ENCODE measurements at regions not wholly inside any gene's neighbourhood (a gene's known extent, or its start where the extent isn't known, plus 50 kb on each side); places are given as distances from the start of the nearest gene placed in this dataset.

DNA sequence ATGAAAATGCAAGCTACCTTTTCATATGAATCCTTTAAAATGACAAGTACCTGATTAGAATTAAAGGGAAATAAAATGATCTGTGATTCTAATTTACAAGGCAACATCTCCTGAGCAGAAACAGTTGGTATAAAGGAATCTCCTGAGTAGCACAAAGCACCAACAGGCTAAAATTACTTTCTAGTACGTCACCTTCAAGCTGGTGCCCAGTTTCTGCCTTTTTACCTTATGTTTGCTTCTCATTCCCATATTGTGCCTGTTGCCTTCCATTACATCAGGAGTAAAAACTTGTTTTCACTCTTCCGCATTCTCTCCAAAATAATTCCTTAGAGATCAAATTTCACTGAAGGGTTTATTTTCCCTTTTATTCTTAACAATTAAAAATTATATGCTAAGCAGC is 587.1 kb upstream of the KCND2 start:
- intact Hi-C loops (cut with DNase I; ENCODE audit: low total_unique reads) (no loop called here), in situ Hi-C loops (cut with MboI; ENCODE audit: low sequenced_read_pairs in 4 of 4) (no loop called here)
- no peak overlapping the region for H3K27ac ChIP-seq
- no peak overlapping the region for H3K4me3 ChIP-seq
- no peaks in the 10 kb centered on the region for H3K36me3 ChIP-seq
- ATAC-seq (no peak), DNase-seq (no peak)
- H3K27me3 ChIP-seq = no peaks in the 10 kb centered on the region
- TF ChIP-seq POLR2A (IDR thresholded peaks at IDR 0.05) = no peak
- TF ChIP-seq, protein P1, sequence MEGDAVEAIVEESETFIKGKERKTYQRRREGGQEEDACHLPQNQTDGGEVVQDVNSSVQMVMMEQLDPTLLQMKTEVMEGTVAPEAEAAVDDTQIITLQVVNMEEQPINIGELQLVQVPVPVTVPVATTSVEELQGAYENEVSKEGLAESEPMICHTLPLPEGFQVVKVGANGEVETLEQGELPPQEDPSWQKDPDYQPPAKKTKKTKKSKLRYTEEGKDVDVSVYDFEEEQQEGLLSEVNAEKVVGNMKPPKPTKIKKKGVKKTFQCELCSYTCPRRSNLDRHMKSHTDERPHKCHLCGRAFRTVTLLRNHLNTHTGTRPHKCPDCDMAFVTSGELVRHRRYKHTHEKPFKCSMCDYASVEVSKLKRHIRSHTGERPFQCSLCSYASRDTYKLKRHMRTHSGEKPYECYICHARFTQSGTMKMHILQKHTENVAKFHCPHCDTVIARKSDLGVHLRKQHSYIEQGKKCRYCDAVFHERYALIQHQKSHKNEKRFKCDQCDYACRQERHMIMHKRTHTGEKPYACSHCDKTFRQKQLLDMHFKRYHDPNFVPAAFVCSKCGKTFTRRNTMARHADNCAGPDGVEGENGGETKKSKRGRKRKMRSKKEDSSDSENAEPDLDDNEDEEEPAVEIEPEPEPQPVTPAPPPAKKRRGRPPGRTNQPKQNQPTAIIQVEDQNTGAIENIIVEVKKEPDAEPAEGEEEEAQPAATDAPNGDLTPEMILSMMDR (IDR thresholded peaks at IDR 0.05 in 4 of 5, conservative IDR thresholded peaks at IDR 0.05 in 1 of 5) = no peak
- H3K4me1 ChIP-seq = no peaks in the 10 kb centered on the region
- no peaks in the 10 kb centered on the region for H3K9me3 ChIP-seq

DNA sequence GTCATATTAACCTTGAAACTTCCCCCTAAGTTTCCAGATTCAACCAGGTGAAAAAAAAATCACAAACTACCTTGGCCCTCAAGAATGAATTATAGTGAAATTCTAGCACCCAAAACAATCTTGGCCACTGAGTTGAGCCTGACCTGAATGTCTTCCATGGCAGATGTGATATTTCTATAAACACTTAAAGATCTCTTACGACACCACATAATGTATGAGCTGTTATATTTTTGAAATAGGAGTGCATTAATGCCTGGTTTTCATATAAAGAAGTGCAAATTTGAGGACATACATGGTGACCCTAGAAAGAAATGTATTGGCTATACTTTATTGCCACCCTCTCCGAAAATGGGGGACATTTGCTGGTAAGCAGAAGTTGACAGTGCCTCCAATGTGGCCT is 584.1 kb upstream of the KCND2 start:
- H3K36me3 ChIP-seq = no peaks in the 10 kb centered on the region
- in situ Hi-C loops (cut with MboI; ENCODE audit: low sequenced_read_pairs in 4 of 4) (no loop called here), intact Hi-C loops (cut with DNase I; ENCODE audit: low total_unique reads) (no loop called here)
- H3K4me3 ChIP-seq = no peak overlapping the region
- no peaks in the 10 kb centered on the region for H3K4me1 ChIP-seq
- H3K27me3 ChIP-seq = no peaks in the 10 kb centered on the region
- ATAC-seq (no peak), DNase-seq (no peak)
- H3K27ac ChIP-seq = no peak overlapping the region
- TF ChIP-seq, protein P1 (IDR thresholded peaks at IDR 0.05 in 4 of 5, conservative IDR thresholded peaks at IDR 0.05 in 1 of 5) = no peak
- no peaks in the 10 kb centered on the region for H3K9me3 ChIP-seq

DNA sequence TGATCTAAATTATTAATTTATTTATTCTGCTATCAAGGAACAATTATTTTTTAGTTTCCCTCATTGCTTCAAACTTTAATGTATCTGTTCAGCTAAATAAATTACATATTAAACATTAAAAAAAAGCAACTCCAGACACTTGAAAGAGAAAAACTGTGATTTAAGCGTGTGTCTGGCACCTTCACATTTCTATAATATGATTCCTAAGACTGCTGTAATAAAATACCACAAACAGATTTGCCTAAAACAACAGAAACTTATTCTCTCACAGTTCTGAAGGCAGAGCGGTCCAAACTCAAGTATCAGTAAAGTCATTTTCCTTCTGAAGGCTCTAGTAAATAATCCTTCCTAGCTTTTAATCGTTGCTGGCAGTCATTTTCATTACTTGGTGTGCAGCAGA is 580.4 kb upstream of the KCND2 start:
- Histone ChIP-seq H3K36me3 (no peaks in the 10 kb centered on the region), H3K4me3 (no peak overlapping the region), H3K27me3 (no peaks in the 10 kb centered on the region), H3K9me3 (no peaks in the 10 kb centered on the region), H3K27ac (no peak overlapping the region), H3K4me1 (no peaks in the 10 kb centered on the region)
- intact Hi-C loops (cut with DNase I; ENCODE audit: low total_unique reads) = no loop called here
- in situ Hi-C loops (cut with MboI; ENCODE audit: low sequenced_read_pairs in 4 of 4) = no loop called here
- no peak for TF ChIP-seq POLR2A (IDR thresholded peaks at IDR 0.05)
- TF ChIP-seq, protein P1 (IDR thresholded peaks at IDR 0.05 in 4 of 5, conservative IDR thresholded peaks at IDR 0.05 in 1 of 5) = no peak
- DNase-seq = no peak
- ATAC-seq = no peak

DNA sequence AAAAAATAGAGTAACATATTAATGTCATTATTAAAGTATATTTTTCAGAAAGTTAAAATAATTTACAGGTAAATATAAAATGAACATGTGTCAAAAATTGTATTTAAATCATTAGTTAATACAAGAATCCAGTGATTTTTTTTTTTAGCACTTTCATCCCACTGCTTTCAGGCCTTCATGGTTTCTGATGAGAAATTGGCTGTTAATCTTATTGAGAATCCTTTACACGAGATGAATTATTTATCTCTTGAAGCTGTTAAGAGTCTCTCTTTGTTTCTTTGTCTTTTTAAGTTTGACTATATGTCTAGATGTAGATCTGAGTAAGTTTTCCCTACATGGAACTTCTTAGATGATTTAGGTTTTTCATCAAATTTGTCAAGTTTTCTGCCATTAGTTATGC is 578.5 kb upstream of the KCND2 start:
- in situ Hi-C loops (cut with MboI; ENCODE audit: low sequenced_read_pairs in 4 of 4) (no loop called here), intact Hi-C loops (cut with DNase I; ENCODE audit: low total_unique reads) (no loop called here)
- no peaks in the 10 kb centered on the region for H3K27me3 ChIP-seq
- no peak overlapping the region for H3K27ac ChIP-seq
- DNase-seq (no peak), ATAC-seq (no peak)
- no peak overlapping the region for H3K4me3 ChIP-seq
- H3K9me3 ChIP-seq = no peaks in the 10 kb centered on the region
- H3K36me3 ChIP-seq = no peaks in the 10 kb centered on the region
- TF ChIP-seq, protein P1 (IDR thresholded peaks at IDR 0.05 in 4 of 5, conservative IDR thresholded peaks at IDR 0.05 in 1 of 5) = no peak
- TF ChIP-seq POLR2A (IDR thresholded peaks at IDR 0.05) = no peak
- no peaks in the 10 kb centered on the region for H3K4me1 ChIP-seq

DNA sequence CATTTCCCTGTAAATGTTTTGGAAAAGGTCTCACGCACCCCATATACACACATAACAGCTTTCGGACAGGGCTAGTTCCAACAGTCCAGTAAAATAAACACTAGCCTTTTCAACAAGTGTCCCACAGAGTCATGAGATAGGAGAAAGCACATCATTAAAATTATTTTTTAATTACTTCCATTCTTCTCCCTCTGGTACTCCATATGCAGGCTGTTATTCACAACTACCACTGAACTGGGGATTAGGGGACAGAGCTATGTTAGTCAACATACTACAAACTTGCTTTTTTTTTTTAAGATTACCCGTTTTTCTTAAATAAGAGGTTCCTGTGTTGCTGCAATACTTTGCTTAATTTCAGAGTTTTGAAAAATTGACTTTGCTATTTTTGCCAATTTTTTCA is 576.6 kb upstream of the KCND2 start:
- DNase-seq (no peak), ATAC-seq (no peak)
- Histone ChIP-seq H3K4me3 (no peak overlapping the region), H3K4me1 (no peaks in the 10 kb centered on the region), H3K27ac (no peak overlapping the region), H3K36me3 (no peaks in the 10 kb centered on the region), H3K9me3 (no peaks in the 10 kb centered on the region), H3K27me3 (no peaks in the 10 kb centered on the region)
- in situ Hi-C loops (cut with MboI; ENCODE audit: low sequenced_read_pairs in 4 of 4) = no loop called here
- intact Hi-C loops (cut with DNase I; ENCODE audit: low total_unique reads) = no loop called here
- TF ChIP-seq, protein P1 (IDR thresholded peaks at IDR 0.05 in 4 of 5, conservative IDR thresholded peaks at IDR 0.05 in 1 of 5) = no peak
- TF ChIP-seq POLR2A (IDR thresholded peaks at IDR 0.05) = no peak

Data from gastrocnemius medialis (tissue), 4 donors.